HCT116 (cell line): ENCODE measurements at regions not wholly inside any gene's neighbourhood (a gene's known extent, or its start where the extent isn't known, plus 50 kb on each side); places are given as distances from the start of the nearest gene placed in this dataset.

ENCODE experiments used
- ATAC-seq: fragments of 200-7000 bp; cut with Tn5 transposase; 2 replicates; pipeline ENCODE4 v1.9.1; 2020; ENCODE audit warnings: mild to moderate bottlenecking, moderate library complexity
- BruUV-seq: library from RNA; stranded (reverse); fragments of 400-500 nt; replicated peaks from 2 replicates; lab custom pipeline; 2021; lab: Mats Ljungman, UMichigan
- CTCF ChIA-PET: fragments of 300-600 bp; sonication (Branson Sonifier 250); formaldehyde crosslinking; loops from one replicate; lab custom pipeline; 2021; ENCODE audit warnings: antibody characterized with exemption; lab: Charles Lee
- POLR2A ChIA-PET: fragments of 300-600, 350-600 bp; sonication (Branson Sonifier 250); formaldehyde crosslinking; loops from one replicate; lab custom pipeline; 2021; ENCODE audit warnings: antibody characterized with exemption; lab: Charles Lee
- RAD21 ChIA-PET, 2 experiments: fragments of 300-600 bp; sonication (Branson Sonifier 250); formaldehyde crosslinking; loops; one replicate each; lab custom pipeline; 2023; ENCODE audit warnings: low total read pairs in 2 of 2; ENCODE audit not compliant: uncharacterized antibody in 2 of 2, unreplicated experiment in 2 of 2, low non-redundant PET in 1 of 2; lab: Charles Lee
- DNase-seq: peaks from one replicate; pipeline ENCODE4 v3.0.0-alpha.2; 2010; ENCODE audit warnings: low read depth, low spot score
- H2AFZ ChIP-seq: fragments of 200-600 bp; shearing (Covaris generic), sonication (generic); 2 replicates; pipeline ENCODE4 v1.6.1; 2017; ENCODE audit warnings: low read depth, mixed run types, mixed read lengths, antibody characterized with exemption, low read length; ENCODE audit not compliant: poor library complexity, severe bottlenecking
- H3K27ac ChIP-seq: 2 replicates; pipeline ENCODE4 v1.5.1; 2012; ENCODE audit warnings: low read depth, low read length
- H3K27me3 ChIP-seq: fragments of 200-600 bp; sonication (generic); 2 replicates; pipeline ENCODE4 v1.6.1; 2016; ENCODE audit warnings: mixed run types, low read length, mixed read lengths; ENCODE audit not compliant: insufficient read depth
- H3K36me3 ChIP-seq, 2 experiments: fragments of 200-500 bp in 1 of 2; fragments of 200-600 bp in 1 of 2; sonication (Bioruptor generic) in 1 of 2; sonication (generic) in 1 of 2; 2 replicates each; pipeline versions ENCODE4 v1.5.1 to v1.6.1; 2014 to 2016; ENCODE audit warnings: low read length in 2 of 2, inconsistent platforms in 1 of 2, mixed read lengths in 1 of 2, mixed run types in 1 of 2; ENCODE audit not compliant: insufficient read depth in 2 of 2, control insufficient read depth in 1 of 2
- H3K4me1 ChIP-seq, 2 experiments: fragments of 200-600 bp in 1 of 2; sonication (generic) in 1 of 2; 2 replicates each; pipeline versions ENCODE4 v1.5.1 to v1.6.1; 2012 to 2017; ENCODE audit warnings: low read length in 2 of 2, inconsistent platforms in 1 of 2, mild to moderate bottlenecking in 1 of 2, mixed read lengths in 1 of 2, mixed run types in 1 of 2, moderate library complexity in 1 of 2; ENCODE audit not compliant: insufficient read depth in 2 of 2, control insufficient read depth in 1 of 2
- H3K4me2 ChIP-seq: fragments of 200-600 bp; sonication (generic); 2 replicates; pipeline ENCODE4 v1.6.1; 2017; ENCODE audit warnings: mixed run types, low read length, mixed read lengths
- H3K4me3 ChIP-seq, 2 experiments: fragments of 200-600 bp in 1 of 2; sonication (generic) in 1 of 2; replicated peaks in 1 of 2; 2 replicates each; pipeline ENCODE4 v1.5.1; 2011 to 2016; ENCODE audit warnings: low read length in 2 of 2, control low read depth in 1 of 2, low read depth in 1 of 2, mild to moderate bottlenecking in 1 of 2, mixed read lengths in 1 of 2, mixed run types in 1 of 2
- H3K79me2 ChIP-seq: fragments of 200-600 bp; sonication (generic); 2 replicates; pipeline ENCODE4 v1.6.1; 2017; ENCODE audit warnings: mild to moderate bottlenecking, mixed run types, low read length, moderate library complexity, mixed read lengths; ENCODE audit not compliant: insufficient read depth
- H3K9ac ChIP-seq: fragments of 200-600 bp; sonication (generic); 2 replicates; pipeline ENCODE4 v1.6.1; 2016; ENCODE audit warnings: low read length, mixed read lengths
- H3K9me2 ChIP-seq: fragments of 200-600 bp; sonication (generic), shearing (Covaris generic); 2 replicates; pipeline ENCODE4 v1.6.1; 2017; ENCODE audit warnings: mixed run types, mild to moderate bottlenecking, moderate library complexity; ENCODE audit not compliant: insufficient read depth
- H3K9me3 ChIP-seq, 2 experiments: fragments of 200-500 bp in 1 of 2; fragments of 200-600 bp in 1 of 2; sonication (Bioruptor generic) in 1 of 2; sonication (generic) in 1 of 2; 2 replicates each; pipeline ENCODE4 v1.6.1; 2014 to 2017; ENCODE audit warnings: low read length in 2 of 2, mixed read lengths in 2 of 2, inconsistent platforms in 1 of 2, low read depth in 1 of 2, mild to moderate bottlenecking in 1 of 2, mixed run types in 1 of 2, moderate library complexity in 1 of 2; ENCODE audit not compliant: control insufficient read depth in 1 of 2, insufficient read depth in 1 of 2
- H4K20me1 ChIP-seq: fragments of 200-600 bp; sonication (generic), shearing (Covaris generic); 2 replicates; pipeline ENCODE4 v1.6.1; 2017; ENCODE audit warnings: mixed run types, mild to moderate bottlenecking, moderate library complexity; ENCODE audit not compliant: insufficient read depth
- CBX3 ChIP-seq: IDR thresholded peaks from 2 replicates; pipeline ENCODE4 v1.6.1; 2012; ENCODE audit warnings: low read depth
- CEBPB ChIP-seq: IDR thresholded peaks from 2 replicates; pipeline ENCODE4 v1.6.1; 2012; ENCODE audit warnings: low read depth
- FOSL1 ChIP-seq: IDR thresholded peaks from 2 replicates; pipeline ENCODE4 v1.6.1; 2012; ENCODE audit warnings: low read depth
- REST ChIP-seq: IDR thresholded peaks from 2 replicates; pipeline ENCODE4 v1.6.1; 2012; ENCODE audit warnings: low read depth
- SIN3A ChIP-seq: IDR thresholded peaks from 2 replicates; pipeline ENCODE4 v1.6.1; 2012; ENCODE audit warnings: low read depth
- TCF7L2 ChIP-seq: IDR thresholded peaks from 2 replicates; pipeline ENCODE4 v1.7.0; 2011; ENCODE audit warnings: borderline replicate concordance, inconsistent platforms; ENCODE audit not compliant: insufficient read depth, insufficient read length; ENCODE audit errors: extremely low read depth
- YY1 ChIP-seq: IDR thresholded peaks from 2 replicates; pipeline ENCODE4 v1.6.1; 2011; ENCODE audit warnings: low read length, low read depth, moderate library complexity, mild to moderate bottlenecking; ENCODE audit not compliant: insufficient replicate concordance; ENCODE audit errors: extremely low read depth
- ZFX ChIP-seq: fragments of 450-650 bp; IDR thresholded peaks from 2 replicates; pipeline ENCODE4 v1.6.1; 2017
- ZNF274 ChIP-seq: fragments of 200-500 bp; sonication (Bioruptor generic); IDR thresholded peaks from 2 replicates; pipeline ENCODE4 v1.6.1; 2014; ENCODE audit warnings: mild to moderate bottlenecking, low read depth, low read length, inconsistent platforms
- intact Hi-C: fragments of 100-400 bp; cut with micrococcal nuclease; formaldehyde crosslinking; loops from 2 replicates; pipeline ENCODE4 v1.10.0; 2022

GRCh38 chr10:111745982-111746381 lies 437.6 kb downstream of the GPAM start:
- RAD21 ChIA-PET: no interaction called here
- H3K27me3 ChIP-seq: no peaks in the 10 kb centered on the region; the same call in 1 of the 2 replicates
- H3K27ac ChIP-seq: no peak overlapping the region
- no peaks in the 10 kb centered on the region for H3K79me2 ChIP-seq
- no peaks in the 10 kb centered on the region for H3K36me3 ChIP-seq
- BruUV-seq: no TSS peak
- H3K4me1 ChIP-seq: no peaks in the 10 kb centered on the region
- CTCF ChIA-PET: no interaction called here
- H3K4me3 ChIP-seq: no peak overlapping the region
- no peak for ATAC-seq
- H3K9me2 ChIP-seq: no peaks in the 10 kb centered on the region
- H4K20me1 ChIP-seq: no peaks in the 10 kb centered on the region; the same call in 1 of the 2 replicates
- no peaks in the 10 kb centered on the region for H3K9me3 ChIP-seq
- TF ChIP-seq ZNF274 (no peak), FOSL1 (no peak), SIN3A (no peak), REST (no peak), ZFX (no peak)
- no peak for DNase-seq
- intact Hi-C loops: no loop called here
- H2AFZ ChIP-seq: no peak overlapping the region
- POLR2A ChIA-PET: no interaction called here
- no peak overlapping the region for H3K4me2 ChIP-seq
- H3K9ac ChIP-seq: no peak overlapping the region

GRCh38 chr10:111747751-111748150 lies 435.8 kb downstream of the GPAM start:
- CTCF ChIA-PET: interaction anchor here (0.9 kb wide), 1 partner anchor 9 kb away, joined by 3 read pairs; no protein-coding TSS in a partner anchor
- DNase-seq (no peak), ATAC-seq (no peak)
- H3K4me3 ChIP-seq: no peak overlapping the region
- no peaks in the 10 kb centered on the region for H3K4me1 ChIP-seq
- H2AFZ ChIP-seq: no peak overlapping the region
- H3K9me2 ChIP-seq: no peaks in the 10 kb centered on the region
- H3K79me2 ChIP-seq: no peaks in the 10 kb centered on the region
- POLR2A ChIA-PET: no interaction called here
- no peaks in the 10 kb centered on the region for H3K36me3 ChIP-seq
- intact Hi-C loops: no loop called here
- no TSS peak for BruUV-seq
- no peaks in the 10 kb centered on the region; the same call in 1 of the 2 replicates for H3K27me3 ChIP-seq
- no peak overlapping the region for H3K27ac ChIP-seq
- RAD21 ChIA-PET: no interaction called here
- H4K20me1 ChIP-seq: no peaks in the 10 kb centered on the region; the same call in 1 of the 2 replicates
- H3K4me2 ChIP-seq: no peak overlapping the region
- TF ChIP-seq CBX3: no peak
- TF ChIP-seq CEBPB: no peak
- TF ChIP-seq YY1: no peak
- no peak for TF ChIP-seq TCF7L2
- H3K9me3 ChIP-seq: no peaks in the 10 kb centered on the region
- H3K9ac ChIP-seq: no peak overlapping the region
